Activated CD4-positive, alpha-beta T cell treated with anti-CD3 and anti-CD28 coated beads for 4 hours (primary cell): ENCODE measurements at regions not wholly inside any gene's neighbourhood (a gene's known extent, or its start where the extent isn't known, plus 50 kb on each side); places are given as distances from the start of the nearest gene placed in this dataset.

Experiments
- DNase-seq, 2 donors: peaks; one replicate each; pipeline ENCODE4 v3.0.0-alpha.2; 2020

DNA sequence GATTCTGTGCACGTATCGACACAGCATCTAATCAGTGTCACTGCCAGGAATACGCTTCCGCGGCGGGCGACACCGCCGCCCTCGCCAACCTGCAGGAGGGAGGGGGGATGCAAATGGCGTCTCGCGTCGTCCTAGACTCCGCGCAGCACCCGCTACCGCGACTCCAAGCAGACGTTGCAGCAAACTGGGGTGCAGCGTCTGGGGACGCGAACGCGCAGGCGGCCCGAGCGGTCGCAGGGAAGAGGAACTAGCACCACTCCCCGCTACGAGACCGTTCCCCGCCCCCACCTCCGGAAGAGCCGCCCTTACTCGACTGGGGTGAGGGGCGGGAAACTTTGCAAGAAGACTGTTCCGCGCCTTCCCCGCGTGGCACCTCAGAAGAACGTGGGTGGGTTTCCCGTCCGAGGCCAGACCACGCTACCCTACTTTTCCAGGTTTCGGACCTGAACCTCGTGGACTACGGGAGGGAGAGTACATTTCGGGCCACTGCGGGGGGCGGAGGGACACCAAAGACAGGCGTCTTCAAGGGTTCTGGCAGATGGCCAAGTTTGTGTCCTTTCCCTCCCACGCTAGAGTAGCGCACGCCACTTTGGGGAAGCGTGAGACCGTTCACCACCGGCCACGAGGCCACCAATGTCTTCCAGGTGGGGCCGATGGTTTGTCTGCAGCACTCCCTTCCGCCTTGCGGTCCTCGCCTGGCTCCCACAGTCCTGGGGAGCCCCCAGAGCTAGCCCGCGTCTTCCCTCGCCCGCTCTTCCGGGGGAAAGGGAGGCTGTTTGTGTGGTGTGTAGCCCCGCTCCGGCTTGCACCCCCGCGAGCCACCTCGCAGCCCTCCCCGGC lies 78.0 kb upstream of the BCOR start:
- peak; percentile 78 to 84 for DNase-seq

GRCh38 chrX:40174854-40175510 lies 77.2 kb upstream of the BCOR start:
- DNase-seq = peak; percentile 50 to 64

GRCh38 chrX:40174001-40174853 lies 76.5 kb upstream of the BCOR start:
- peak; percentile 57 to 70 for DNase-seq

- DNase-seq = no peak
These were observed 75.6 kb upstream of the BCOR start for GRCh38 chrX:40173143-40174000.

DNA sequence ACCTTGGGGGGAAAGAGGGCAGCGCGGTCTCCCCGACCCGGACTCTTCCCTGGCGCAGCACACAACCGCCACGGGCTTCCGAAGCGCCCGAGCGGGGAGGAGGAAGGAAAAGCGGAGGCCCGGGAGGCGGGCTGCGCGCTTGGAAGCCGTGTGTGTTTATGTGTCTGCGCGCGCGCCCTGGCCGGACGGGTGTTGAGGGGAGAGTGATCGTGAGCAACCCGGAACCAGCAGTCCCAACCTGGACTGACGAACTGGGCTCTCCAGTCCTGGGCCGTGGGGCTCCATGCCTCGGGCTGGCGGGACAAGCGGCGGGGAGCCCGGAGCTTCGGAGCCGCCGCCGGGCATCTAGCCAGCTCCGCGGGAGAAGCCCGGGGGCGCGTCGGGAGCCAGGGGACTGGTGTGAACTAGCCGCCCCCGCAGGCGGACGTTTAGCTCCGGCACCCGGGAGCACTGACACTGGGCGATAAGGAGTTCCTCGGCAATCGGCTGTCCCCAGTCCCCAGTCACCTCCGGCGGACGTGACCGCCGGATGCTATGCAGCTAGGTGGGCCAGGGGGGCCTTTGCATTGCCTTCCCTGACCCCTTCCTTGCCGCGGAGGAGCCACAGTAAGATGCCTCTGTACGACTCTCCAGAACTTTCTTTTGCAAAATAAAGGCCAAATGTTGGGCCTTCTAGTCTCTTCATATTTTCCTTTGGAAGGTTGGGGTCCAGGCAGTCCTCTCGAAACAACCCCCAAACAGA lies 74.8 kb upstream of the BCOR start:
- DNase-seq = no peak

DNA sequence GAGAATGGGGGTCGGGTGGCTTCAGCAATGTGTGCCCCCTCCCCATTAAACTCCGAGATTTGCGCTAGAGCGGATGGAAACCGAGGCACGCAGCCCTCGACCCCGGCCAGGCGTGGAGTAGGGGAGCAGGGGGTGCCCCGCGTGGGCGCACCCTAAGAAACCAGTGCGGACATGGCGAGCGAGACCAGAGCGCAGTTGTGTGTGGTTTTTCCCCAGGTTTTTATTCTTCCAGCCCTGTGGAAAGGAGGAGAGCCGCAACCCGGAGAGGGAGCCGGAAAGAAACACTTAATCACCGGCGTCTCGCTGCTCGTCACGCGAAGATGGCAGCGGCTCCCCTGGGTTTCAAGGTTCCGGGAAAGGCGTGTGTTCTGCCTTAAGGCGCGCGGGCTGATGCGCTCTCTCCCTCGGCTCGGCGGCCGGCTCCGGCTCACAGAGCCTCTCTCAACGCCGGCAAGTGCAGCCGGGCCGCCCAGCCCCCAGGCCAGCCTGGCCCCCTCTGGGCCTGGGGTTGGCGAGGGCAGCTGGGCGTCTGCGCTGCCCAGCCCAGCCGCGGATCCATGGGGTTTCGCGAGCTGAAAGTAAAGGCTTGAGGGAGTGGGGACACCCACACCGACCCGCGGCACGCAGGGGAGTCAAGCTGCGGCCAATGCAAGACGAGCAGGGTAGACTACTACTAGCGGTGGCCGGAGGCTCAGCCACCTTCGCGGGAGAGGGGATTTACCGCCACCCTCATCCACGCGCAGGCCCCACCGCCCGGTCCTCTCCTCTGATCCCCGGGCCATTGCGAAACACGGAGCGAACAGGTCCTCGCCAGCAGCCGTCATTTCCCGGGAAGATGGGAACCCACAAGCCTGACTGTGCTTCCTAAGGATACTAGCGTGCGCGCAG lies 74.0 kb upstream of the BCOR start:
- DNase-seq = peak in 1 of 2 donors; percentile 57

- no peak for DNase-seq
These were observed 73.2 kb upstream of the BCOR start for GRCh38 chrX:40170830-40171512.

DNA sequence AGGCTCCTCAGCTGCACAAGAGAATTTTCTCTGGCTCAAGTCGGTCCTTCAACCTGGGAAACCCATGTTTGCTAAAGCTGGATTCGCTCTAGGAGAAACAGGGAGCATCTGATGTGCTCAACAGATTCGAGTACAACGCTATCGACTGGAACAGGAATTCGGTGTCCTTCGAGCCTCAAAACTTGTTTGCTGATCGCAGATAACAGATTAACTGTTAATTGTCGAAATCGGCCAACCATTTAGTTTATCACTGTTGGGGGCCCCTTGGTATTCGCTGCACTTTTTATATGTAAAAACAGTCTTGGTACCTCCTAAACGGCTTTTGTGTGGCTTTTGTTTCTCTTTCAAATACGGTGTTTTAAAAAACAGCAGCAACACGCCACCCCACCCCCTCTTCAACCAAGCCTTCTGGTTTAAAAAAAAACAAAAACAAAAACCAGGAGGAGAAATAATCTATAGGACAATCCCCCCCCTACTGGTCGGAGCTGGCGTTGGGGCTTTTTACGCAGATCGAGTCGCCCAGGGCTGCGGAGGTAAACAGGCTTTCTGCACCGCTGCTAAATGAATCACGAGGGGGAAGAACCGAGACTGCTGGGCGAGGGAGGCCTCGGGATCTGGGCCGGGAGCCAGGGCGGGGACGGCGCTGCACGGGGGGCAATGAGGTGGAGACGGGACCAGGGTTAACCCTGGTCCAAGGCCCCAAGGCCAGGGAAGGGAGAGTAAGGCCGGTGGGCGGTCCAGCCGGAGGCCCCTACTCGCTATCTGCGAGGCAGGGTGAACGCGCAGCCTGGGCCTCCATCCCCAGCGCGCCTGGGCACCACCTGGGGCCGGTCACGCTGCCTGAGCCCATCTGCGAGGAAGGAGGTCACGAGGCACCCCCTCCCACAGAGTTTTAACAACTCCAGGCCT lies 71.7 kb upstream of the BCOR start:
- peak; percentile 77 to 80 for DNase-seq

DNA sequence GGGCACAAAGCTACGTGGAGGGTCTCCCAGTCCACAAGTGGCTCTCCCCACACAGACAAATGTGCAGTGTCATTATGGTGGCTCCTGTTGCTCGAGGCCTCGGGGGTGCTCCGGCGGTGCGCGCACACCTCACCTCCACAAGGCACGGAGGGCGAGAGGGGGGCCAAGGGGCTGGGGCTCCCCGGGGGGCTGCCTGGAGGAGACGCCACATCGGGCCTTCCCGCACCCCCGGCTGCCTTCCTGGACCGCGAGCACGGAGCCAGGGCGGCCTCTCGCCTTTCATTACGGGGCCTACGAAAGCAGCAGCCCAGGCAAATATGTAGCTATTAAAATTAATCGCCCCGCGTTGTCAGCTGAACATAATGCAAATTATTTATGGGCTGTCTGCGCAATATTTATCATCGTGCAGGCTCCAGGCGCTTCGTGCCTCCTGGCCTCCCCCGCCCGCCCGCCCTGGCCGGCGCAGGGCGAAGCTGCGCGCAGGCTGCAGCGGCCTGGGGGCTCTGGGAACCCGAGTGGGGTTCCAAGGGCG lies 70.8 kb upstream of the BCOR start:
- no peak for DNase-seq

- no peak for DNase-seq
These were observed 70.2 kb upstream of the BCOR start for GRCh38 chrX:40167850-40168479.

- DNase-seq = no peak
These were observed 69.6 kb upstream of the BCOR start for GRCh38 chrX:40167233-40167849.

- DNase-seq = no peak
These were observed 68.8 kb upstream of the BCOR start for GRCh38 chrX:40166582-40166981.

DNA sequence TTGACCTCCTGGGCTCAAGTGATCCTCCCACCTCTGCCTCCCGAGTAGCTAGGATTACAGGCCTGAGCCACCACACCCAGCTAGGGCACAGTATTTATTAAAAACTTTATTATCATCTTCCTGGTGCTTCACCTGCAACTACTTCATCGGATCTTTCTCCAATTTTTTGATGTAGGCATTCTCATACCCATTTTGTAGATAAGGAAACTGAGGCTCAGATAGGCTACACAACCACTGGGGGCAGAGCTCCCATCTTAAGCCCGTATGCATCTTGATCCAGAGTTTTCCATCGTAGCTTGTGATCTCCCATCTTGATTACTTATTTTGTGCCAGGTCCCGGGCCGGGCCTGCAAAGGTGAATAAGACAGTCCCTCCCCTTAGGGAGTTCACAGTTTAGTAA lies 68.1 kb upstream of the BCOR start:
- no peak for DNase-seq

GRCh38 chrX:40165206-40165605 lies 67.4 kb upstream of the BCOR start:
- DNase-seq = no peak

- no peak for DNase-seq
These were observed 67.0 kb upstream of the BCOR start for GRCh38 chrX:40164751-40165150.

DNA sequence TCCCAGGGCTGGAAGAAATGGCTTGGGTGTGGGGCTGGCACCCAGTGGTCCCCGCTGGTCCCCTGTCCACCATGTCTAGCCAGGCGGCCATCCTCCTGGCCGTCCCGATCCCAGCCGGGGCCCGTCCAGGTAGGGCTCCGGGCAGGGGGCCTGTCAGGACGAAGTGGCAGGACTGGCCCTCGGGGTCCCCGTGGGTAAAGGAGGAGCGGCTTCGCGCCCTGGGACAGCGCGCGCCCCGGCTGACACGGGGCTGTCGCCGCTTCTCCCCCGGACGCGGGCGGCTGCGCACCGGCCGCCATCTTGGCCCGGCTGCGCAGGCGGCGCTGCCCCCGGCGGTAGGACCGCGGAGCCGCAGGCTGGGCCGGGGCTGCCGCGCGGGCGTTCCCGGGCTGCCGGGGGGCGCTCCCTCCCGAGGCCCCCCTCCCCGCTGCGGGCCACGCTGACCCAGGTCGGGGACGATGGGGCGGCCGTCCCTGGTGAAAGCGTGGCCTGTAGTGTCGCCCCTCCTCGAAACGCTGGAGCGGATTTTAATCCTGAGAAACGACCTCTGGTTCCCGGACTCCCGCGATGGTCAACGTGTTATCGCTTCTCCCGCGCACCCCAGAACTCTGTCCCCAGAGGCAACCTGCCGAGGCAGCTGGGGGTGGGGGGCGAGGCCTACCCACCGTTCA lies 60.4 kb upstream of the BCOR start:
- DNase-seq = no peak
